IPS-18a (cell line): ENCODE measurements at regions not wholly inside any gene's neighbourhood (a gene's known extent, or its start where the extent isn't known, plus 50 kb on each side); places are given as distances from the start of the nearest gene placed in this dataset.

Source experiments
- H3K27ac ChIP-seq: one replicate; pipeline ENCODE4 v1.5.1; 2013; ENCODE audit warnings: low read length
- H3K27me3 ChIP-seq: one replicate; pipeline ENCODE4 v1.6.1; 2013; ENCODE audit warnings: mild to moderate bottlenecking, low read length; ENCODE audit not compliant: control insufficient read depth, insufficient read depth
- H3K36me3 ChIP-seq: one replicate; pipeline ENCODE4 v1.6.1; 2013; ENCODE audit warnings: low read depth, low read length; ENCODE audit not compliant: control insufficient read depth
- H3K4me1 ChIP-seq: one replicate; pipeline ENCODE4 v1.6.1; 2013; ENCODE audit warnings: low read depth, low read length; ENCODE audit not compliant: control insufficient read depth
- H3K4me3 ChIP-seq: one replicate; pipeline ENCODE4 v1.5.1; 2013; ENCODE audit warnings: low read length
- H3K9ac ChIP-seq: one replicate; pipeline ENCODE4 v1.6.1; 2013; ENCODE audit warnings: mild to moderate bottlenecking, low read length, moderate library complexity
- H3K9me3 ChIP-seq: one replicate; pipeline ENCODE4 v1.6.1; 2013; ENCODE audit warnings: low read depth, low read length; ENCODE audit not compliant: control insufficient read depth

DNA sequence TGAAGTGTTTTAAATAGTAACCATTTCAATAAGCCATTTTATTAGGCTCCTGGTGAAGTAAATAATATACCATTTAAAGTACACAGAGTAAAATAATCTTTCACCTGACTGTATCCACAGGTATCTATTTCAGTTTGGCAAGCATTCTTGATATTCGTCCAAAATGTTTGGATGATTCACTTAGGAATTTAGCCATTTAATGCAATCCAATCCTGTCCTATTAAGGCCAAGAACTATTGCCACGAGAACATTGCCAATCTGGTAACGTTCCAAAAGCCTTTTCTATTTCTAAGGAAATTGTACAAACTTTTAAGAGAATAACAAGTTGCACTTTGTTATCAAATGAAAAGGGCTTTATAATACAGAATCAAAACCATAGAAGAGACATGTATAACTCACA lies 209.8 kb upstream of the THRB start:
- H3K4me3 ChIP-seq: no peak overlapping the region
- no peaks in the 10 kb centered on the region for H3K4me1 ChIP-seq
- H3K27ac ChIP-seq: no peak overlapping the region
- no peak overlapping the region for H3K9ac ChIP-seq
- H3K9me3 ChIP-seq: no peaks in the 10 kb centered on the region
- H3K27me3 ChIP-seq: no peaks in the 10 kb centered on the region
- no peaks in the 10 kb centered on the region for H3K36me3 ChIP-seq

DNA sequence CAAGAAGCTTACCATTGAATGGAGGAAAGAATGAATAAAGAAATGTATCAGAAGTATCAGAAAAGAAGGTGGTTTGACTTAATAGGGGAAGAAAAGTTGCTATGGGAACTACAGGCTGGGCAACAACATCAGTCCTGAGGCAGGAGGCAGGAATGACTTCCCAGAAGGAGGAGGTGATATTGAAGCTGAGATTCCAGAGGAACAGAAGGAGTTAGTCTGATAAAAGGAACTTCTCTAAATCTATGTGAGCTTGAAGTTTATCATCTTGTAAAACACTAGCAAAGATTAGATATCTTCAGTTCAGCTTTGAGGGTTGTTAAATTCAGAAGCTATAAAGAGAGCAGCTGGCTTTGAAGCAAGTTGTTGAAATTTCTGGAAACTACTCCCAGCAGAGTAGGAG lies 213.3 kb upstream of the THRB start:
- no peaks in the 10 kb centered on the region for H3K4me1 ChIP-seq
- H3K4me3 ChIP-seq: no peak overlapping the region
- H3K27ac ChIP-seq: no peak overlapping the region
- no peaks in the 10 kb centered on the region for H3K27me3 ChIP-seq
- H3K9me3 ChIP-seq: no peaks in the 10 kb centered on the region
- no peaks in the 10 kb centered on the region for H3K36me3 ChIP-seq
- H3K9ac ChIP-seq: no peak overlapping the region

DNA sequence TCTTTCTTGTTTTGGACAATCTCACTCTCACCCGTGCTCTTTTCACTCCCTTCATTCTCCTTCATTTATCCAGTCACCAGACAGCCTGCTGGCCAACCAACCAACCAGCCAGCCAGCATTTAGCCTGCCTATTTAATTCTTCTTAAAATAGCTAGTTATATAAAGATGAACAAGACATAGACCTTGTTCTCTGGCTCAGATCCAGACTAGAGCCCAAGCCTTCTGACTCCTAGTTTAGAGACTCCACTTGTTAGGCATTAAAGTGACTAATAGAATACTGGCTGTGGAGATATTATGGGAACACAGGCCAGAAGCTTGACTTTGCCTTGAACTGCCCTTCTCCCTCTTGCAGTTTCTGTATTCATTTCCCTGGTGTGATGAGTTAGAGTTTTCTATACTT lies 215.3 kb upstream of the THRB start:
- no peak overlapping the region for H3K4me3 ChIP-seq
- no peaks in the 10 kb centered on the region for H3K9me3 ChIP-seq
- H3K27ac ChIP-seq: no peak overlapping the region
- no peaks in the 10 kb centered on the region for H3K36me3 ChIP-seq
- H3K9ac ChIP-seq: no peak overlapping the region
- peaks cover 7% of the 10 kb centered on the region for H3K4me1 ChIP-seq
- no peaks in the 10 kb centered on the region for H3K27me3 ChIP-seq

DNA sequence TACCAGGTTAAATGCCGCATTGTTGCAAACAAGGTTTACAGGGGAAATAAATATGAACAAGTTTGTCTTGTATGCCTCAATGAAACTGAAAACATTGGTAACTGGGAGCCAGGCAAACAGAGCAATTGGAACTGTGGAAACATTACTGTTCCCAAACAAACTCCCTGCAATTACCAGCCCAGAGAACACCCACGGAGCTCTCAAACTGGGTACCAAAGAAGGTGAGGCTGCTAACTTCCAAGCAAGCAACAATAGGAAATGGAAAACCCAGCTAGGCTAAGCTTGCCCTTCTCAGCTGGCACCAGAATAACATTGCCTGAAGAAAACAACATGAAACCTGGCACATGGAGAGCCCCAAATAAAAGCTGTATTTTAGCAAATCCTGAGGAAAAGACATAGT lies 218.9 kb upstream of the THRB start:
- Histone ChIP-seq H3K4me3 (no peak overlapping the region), H3K36me3 (no peaks in the 10 kb centered on the region), H3K4me1 (peaks cover 7% of the 10 kb centered on the region), H3K9me3 (no peaks in the 10 kb centered on the region), H3K9ac (no peak overlapping the region), H3K27ac (no peak overlapping the region), H3K27me3 (no peaks in the 10 kb centered on the region)

DNA sequence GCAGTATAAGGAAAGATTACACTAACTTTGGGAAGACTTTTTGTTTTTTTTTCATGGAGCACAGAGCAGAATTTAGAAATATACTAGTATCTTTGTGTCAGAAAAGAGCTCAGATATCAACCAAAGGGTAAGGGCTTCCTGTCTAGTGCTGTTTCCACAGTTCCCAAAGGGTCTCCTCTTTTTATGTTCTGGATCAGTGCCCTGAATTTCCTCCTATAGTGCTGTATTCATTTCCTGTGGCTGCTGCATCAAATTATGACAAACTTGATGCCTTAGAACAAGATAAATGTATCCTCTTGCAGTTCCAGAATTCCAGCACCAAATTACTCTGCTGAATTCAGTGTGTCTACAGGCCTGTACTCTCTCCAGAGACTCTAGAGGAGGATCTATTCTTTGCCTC lies 219.8 kb upstream of the THRB start:
- H3K27ac ChIP-seq: no peak overlapping the region
- H3K36me3 ChIP-seq: no peaks in the 10 kb centered on the region
- H3K4me3 ChIP-seq: no peak overlapping the region
- no peaks in the 10 kb centered on the region for H3K9me3 ChIP-seq
- H3K9ac ChIP-seq: no peak overlapping the region
- H3K27me3 ChIP-seq: no peaks in the 10 kb centered on the region
- H3K4me1 ChIP-seq: peaks cover 7% of the 10 kb centered on the region

DNA sequence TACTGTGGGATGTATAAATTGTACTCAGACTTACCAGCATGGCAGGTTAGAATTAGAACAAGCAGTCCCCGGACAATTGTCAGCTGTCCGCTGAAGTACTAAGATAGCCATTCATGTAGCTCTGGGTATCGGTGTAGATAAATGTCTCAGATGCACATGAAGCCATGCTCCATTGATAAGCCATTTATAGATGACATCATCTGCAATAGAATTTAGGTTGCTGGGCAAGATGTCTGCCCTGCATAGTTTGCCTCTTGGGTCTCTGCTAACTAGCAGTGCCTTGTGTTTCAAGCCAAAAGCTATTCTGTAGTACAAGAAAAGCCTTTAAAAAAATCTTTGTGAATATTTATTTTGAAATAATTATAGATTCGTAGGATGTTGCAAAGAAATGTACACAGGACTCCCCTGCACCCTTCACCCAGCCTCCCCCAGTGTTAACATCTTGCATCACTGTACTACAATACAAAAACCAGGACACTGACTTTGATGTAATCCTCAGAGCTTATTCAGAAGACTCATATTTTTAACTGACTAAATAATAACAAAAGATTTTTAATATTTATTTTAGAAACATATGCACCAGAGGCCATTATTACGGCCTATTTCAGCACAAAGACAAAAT lies 220.6 kb upstream of the THRB start:
- Histone ChIP-seq H3K4me1 (peaks cover 7% of the 10 kb centered on the region), H3K36me3 (no peaks in the 10 kb centered on the region), H3K9ac (no peak overlapping the region), H3K27ac (no peak overlapping the region), H3K4me3 (no peak overlapping the region), H3K27me3 (no peaks in the 10 kb centered on the region), H3K9me3 (no peaks in the 10 kb centered on the region)

DNA sequence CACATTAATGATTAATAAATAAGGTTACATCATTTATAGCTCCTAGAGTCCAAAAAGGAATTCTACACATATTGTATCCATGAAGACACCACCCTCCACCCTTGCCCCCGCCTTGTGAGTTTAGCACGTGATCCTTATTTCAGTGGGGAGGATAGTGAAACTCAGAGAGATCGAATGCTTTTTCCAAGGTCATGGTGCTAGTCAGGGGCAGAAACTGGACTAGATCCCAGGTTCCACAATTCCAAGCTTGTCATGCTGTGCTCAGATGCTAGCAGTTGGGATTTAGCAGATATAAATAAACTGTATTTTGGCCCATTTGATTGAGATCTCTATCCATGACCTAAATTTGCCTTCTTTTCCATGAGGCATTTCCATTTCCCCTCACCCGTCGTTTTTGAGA lies 227.4 kb upstream of the THRB start:
- H3K36me3 ChIP-seq: no peaks in the 10 kb centered on the region
- no peaks in the 10 kb centered on the region for H3K27me3 ChIP-seq
- no peak overlapping the region for H3K4me3 ChIP-seq
- H3K4me1 ChIP-seq: no peaks in the 10 kb centered on the region
- H3K9me3 ChIP-seq: no peaks in the 10 kb centered on the region
- no peak overlapping the region for H3K9ac ChIP-seq
- H3K27ac ChIP-seq: no peak overlapping the region

DNA sequence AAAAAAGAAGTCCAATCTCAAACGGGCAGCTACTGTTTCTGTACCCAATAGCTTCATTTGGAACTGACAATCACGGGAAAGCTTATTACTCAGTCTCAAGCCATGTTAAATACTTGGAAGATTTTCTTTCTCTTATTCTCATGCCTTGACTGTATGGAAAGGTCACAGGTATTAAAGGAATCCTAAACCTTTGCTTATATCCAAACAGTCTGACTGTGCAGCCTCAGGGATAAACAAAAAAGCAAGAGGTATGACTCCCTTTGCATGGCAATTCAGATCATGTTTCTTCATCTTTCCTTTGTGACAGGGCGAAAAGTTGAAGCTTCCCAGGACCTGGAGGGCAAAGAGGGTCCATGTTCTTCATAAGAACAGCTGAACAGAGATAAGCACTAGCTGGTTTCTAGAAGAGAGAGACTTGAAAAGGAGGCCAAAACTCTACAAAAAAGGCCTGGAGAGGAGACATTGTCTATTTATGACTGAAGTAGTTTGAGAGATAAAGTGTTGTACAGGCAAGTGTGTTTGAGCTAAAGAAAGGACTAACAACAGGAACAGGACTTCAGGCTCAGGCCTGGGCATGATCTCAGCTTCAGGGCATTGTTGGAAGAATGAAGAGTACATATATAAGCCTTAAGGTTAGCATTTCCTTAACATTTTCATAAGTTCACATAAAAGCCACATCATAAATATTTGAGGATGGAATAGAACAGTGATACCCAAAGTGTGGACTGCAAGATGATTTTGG lies 231.0 kb upstream of the THRB start:
- no peaks in the 10 kb centered on the region for H3K4me1 ChIP-seq
- no peaks in the 10 kb centered on the region for H3K9me3 ChIP-seq
- no peak overlapping the region for H3K9ac ChIP-seq
- H3K27ac ChIP-seq: no peak overlapping the region
- H3K36me3 ChIP-seq: no peaks in the 10 kb centered on the region
- H3K4me3 ChIP-seq: no peak overlapping the region
- H3K27me3 ChIP-seq: no peaks in the 10 kb centered on the region

DNA sequence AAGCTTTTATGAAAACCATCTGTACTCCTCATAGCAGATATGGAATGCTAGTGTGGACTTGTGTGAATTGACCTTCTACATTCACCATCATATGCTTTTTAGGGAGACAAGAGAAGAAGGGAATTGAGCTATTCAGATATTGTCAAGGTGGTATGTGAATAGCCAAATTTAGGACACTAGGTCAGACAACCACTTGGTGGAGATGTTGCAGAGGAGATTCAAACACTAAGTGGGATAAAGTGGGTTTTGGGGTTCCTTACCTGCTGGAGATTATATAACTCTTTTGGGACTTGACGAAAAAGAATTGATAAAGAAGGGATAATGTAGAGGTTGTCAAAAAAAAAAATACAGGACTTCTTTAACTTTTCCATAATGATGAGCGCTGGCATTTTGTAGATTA lies 231.8 kb upstream of the THRB start:
- no peak overlapping the region for H3K9ac ChIP-seq
- H3K27me3 ChIP-seq: no peaks in the 10 kb centered on the region
- no peaks in the 10 kb centered on the region for H3K36me3 ChIP-seq
- H3K27ac ChIP-seq: no peak overlapping the region
- H3K9me3 ChIP-seq: no peaks in the 10 kb centered on the region
- no peaks in the 10 kb centered on the region for H3K4me1 ChIP-seq
- H3K4me3 ChIP-seq: no peak overlapping the region

DNA sequence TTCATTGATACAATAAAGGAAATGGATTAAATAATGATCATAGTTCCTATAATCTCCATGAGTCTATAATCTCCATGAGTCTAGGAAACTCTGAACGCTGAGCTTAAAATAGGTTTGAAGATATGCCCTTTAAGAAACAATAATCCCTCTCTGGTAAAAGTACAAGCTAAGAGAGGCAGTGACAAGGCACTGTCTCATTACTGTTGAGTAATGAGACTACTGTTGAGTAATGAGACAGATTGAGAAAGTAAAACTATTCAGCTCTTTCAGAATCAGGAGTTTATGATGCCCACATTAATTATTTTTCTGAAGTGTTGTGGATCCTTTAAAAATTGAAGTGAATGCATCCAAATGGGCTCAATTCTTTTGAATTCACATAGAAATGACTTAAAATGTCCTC lies 235.5 kb upstream of the THRB start:
- Histone ChIP-seq H3K9me3 (no peaks in the 10 kb centered on the region), H3K4me1 (no peaks in the 10 kb centered on the region), H3K27me3 (no peaks in the 10 kb centered on the region), H3K9ac (no peak overlapping the region), H3K36me3 (no peaks in the 10 kb centered on the region), H3K4me3 (no peak overlapping the region), H3K27ac (no peak overlapping the region)

DNA sequence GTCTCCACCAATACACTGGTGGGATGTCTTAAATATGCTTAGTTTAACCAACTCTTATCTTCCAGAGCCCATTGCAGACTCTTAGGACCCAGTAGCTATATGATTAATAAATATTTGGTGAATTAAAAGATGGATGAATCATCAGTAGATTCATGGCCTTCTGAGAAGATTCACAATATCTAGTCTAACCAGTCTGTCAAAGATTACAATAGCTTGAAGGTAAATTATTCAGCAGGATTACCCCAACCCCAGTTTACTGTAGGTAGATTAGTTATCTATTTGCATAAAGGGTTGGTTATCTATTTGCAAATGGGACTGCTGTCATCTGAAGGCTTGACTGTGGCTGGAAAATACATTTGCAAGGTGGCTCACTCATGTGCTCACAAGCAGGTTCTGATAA lies 239.4 kb upstream of the THRB start:
- Histone ChIP-seq H3K27ac (no peak overlapping the region), H3K9me3 (no peaks in the 10 kb centered on the region), H3K4me1 (no peaks in the 10 kb centered on the region), H3K27me3 (no peaks in the 10 kb centered on the region), H3K9ac (no peak overlapping the region), H3K36me3 (no peaks in the 10 kb centered on the region), H3K4me3 (no peak overlapping the region)

DNA sequence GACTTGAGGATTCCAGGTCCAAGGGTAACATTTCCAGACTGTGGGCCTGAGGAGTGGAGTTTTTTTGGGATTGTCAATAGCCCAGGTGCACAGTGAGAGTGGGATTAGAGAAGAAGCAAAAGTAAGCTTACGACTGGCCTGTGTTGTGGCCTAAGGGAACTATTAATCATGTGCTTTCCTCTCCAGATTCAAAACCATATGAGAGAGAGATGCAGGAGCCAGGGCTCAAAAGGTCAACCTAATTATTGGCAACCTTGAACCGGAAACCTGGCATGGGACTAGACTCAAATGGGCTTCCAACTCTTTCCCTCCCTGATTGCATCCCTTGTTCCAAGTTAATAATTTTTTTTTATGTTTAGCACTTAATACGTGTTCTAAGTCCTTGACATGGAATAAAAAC lies 242.1 kb upstream of the THRB start:
- peaks cover 14% of the 10 kb centered on the region for H3K4me1 ChIP-seq
- H3K9me3 ChIP-seq: no peaks in the 10 kb centered on the region
- no peaks in the 10 kb centered on the region for H3K36me3 ChIP-seq
- H3K27me3 ChIP-seq: no peaks in the 10 kb centered on the region
- no peak overlapping the region for H3K4me3 ChIP-seq
- no peak overlapping the region for H3K27ac ChIP-seq
- no peak overlapping the region for H3K9ac ChIP-seq
